ENCODE measurements at regions not wholly inside any gene's neighbourhood (a gene's known extent, or its start where the extent isn't known, plus 50 kb on each side); places are given as distances from the start of the nearest gene placed in this dataset.

DNA sequence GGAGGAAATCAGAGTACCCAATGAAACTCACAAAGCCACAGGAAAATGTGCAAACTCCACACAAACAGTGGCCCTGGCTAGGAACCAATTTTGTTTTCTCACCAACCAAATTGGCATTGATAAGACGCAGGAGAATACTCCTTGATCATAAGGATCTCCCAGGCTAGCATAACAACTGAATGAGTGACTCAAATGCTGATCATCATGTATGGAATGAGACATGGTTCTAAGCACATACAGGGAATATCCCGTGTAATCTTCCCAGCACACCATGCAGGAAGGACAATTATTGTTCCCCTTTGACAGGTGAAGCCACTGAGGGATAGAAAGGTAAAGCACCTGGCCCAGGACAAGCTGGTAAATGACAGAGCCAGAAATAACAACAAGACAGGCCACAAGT is 180.0 kb upstream of the DUSP10 start:
- intact Hi-C loops (cut with DNase I; ENCODE audit: low total_unique reads) = no loop called here
- WGBS, 2 donors = 82 to 90% methylated on average over 2 of the region's 2 CpGs

DNA sequence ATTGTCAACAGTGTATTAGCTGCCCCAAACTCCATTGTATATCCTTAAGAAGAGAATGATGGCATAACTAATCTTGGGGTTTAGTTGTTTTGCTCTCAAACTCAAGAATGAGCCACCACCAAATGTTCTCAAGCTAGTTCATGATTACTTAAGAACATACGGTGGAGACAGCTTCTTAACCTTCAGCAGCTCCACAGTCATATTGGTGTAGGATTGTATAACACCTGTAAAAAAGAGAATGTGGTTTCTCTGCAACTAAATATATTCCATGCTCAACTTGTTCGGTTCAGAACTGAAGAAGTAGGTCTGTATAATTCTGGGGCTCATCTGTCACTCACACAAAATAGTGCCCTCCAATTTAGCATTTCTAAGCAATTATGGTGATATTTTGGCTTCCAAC is 177.9 kb upstream of the DUSP10 start:
- intact Hi-C loops (cut with DNase I; ENCODE audit: low total_unique reads) = no loop called here
- no peak overlapping the region for H3K4me3 ChIP-seq (ENCODE audit: low read depth, poor library complexity, severe bottlenecking)
- no peak for TF ChIP-seq POLR2A (IDR thresholded peaks at IDR 0.05)
- TF ChIP-seq, protein P1, sequence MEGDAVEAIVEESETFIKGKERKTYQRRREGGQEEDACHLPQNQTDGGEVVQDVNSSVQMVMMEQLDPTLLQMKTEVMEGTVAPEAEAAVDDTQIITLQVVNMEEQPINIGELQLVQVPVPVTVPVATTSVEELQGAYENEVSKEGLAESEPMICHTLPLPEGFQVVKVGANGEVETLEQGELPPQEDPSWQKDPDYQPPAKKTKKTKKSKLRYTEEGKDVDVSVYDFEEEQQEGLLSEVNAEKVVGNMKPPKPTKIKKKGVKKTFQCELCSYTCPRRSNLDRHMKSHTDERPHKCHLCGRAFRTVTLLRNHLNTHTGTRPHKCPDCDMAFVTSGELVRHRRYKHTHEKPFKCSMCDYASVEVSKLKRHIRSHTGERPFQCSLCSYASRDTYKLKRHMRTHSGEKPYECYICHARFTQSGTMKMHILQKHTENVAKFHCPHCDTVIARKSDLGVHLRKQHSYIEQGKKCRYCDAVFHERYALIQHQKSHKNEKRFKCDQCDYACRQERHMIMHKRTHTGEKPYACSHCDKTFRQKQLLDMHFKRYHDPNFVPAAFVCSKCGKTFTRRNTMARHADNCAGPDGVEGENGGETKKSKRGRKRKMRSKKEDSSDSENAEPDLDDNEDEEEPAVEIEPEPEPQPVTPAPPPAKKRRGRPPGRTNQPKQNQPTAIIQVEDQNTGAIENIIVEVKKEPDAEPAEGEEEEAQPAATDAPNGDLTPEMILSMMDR (IDR thresholded peaks at IDR 0.05) = no peak
- 83 to 87% methylated on average over 2 of the region's 2 CpGs for WGBS, 2 donors
- DNase-seq (ENCODE audit: low spot score in 2 of 2) = no peak

More for the DNA sequence above, 180.0 kb upstream of the DUSP10 start:
- no peak overlapping the region for H3K4me3 ChIP-seq (ENCODE audit: low read depth, poor library complexity, severe bottlenecking)
- TF ChIP-seq, protein P1 (IDR thresholded peaks at IDR 0.05) = no peak
- no peak for TF ChIP-seq POLR2A (IDR thresholded peaks at IDR 0.05)
- no peak for DNase-seq (ENCODE audit: low spot score in 2 of 2)

DNA sequence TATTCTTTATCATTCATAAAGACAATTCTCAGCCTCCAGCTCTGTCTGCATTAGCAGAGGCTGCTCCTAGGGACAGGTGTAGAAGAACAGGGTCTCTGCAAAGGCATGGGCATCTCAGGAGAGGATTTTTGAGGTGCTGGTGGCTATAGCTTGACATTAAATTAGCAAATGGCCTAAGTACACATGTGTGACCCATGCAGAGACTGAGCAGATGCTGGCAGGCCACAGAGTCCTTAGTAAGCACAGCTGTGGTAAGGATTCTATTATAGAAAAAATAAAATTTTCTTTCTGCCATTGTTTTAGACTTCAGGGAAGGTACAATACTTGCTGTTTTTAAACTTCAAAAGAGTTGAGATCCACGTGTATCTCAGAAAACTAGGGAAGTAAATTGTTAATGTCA is 177.5 kb upstream of the DUSP10 start:
- no peak overlapping the region for H3K4me3 ChIP-seq (ENCODE audit: low read depth, poor library complexity, severe bottlenecking)
- DNase-seq (ENCODE audit: low spot score in 2 of 2) = no peak
- TF ChIP-seq, protein P1 (IDR thresholded peaks at IDR 0.05) = no peak
- no peak for TF ChIP-seq POLR2A (IDR thresholded peaks at IDR 0.05)
- intact Hi-C loops (cut with DNase I; ENCODE audit: low total_unique reads) = no loop called here
- 68 to 74% methylated on average over 1 of the region's 1 CpG for WGBS, 2 donors

DNA sequence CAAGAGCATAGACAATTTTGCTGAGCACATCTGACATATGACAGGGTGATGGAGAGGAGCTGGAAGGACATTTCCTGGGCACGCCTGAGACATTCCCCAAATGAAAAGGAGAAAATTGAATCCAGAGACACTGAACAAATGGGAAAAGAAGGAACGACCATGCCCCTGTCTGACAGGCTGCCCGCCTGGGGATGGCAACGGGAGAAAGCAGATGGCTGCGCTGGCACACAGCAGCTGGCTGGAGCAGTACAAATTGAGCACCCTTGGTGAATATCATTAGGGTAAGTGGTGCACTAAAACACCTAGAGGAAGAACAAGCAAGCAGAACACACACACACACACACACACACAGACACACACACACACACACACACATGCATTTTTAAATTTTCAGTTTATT is 174.3 kb upstream of the DUSP10 start:
- intact Hi-C loops (cut with DNase I; ENCODE audit: low total_unique reads) = no loop called here
- 83 to 87% methylated on average over 5 of the region's 5 CpGs for WGBS, 2 donors
- H3K4me3 ChIP-seq (ENCODE audit: low read depth, poor library complexity, severe bottlenecking) = no peak overlapping the region
- no peak for DNase-seq (ENCODE audit: low spot score in 2 of 2)
- TF ChIP-seq, protein P1 (IDR thresholded peaks at IDR 0.05) = no peak
- TF ChIP-seq POLR2A (IDR thresholded peaks at IDR 0.05) = no peak

DNA sequence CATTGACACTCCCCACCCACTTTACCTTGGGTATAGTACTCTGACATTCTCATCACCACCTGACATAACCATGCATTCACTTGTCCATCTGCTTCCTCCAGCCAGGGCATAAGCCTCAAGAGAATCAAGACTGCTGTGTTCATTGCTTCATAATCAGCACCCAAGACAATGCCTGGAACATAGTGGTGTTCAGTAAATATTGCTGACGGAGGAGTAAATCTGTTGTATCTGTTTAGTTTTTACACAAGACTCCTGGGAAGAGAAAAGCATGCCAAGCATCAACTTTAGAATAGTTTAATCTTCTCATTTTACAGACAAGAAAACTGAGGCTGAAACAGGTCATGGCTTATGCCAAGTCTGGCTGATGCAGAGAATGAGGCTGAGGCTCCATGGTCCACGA is 173.9 kb upstream of the DUSP10 start:
- no peak for DNase-seq (ENCODE audit: low spot score in 2 of 2)
- intact Hi-C loops (cut with DNase I; ENCODE audit: low total_unique reads) = no loop called here
- WGBS, 2 donors = 78% methylated on average over 2 of the region's 2 CpGs
- TF ChIP-seq, protein P1 (IDR thresholded peaks at IDR 0.05) = no peak
- TF ChIP-seq POLR2A (IDR thresholded peaks at IDR 0.05) = no peak
- H3K4me3 ChIP-seq (ENCODE audit: low read depth, poor library complexity, severe bottlenecking) = no peak overlapping the region

DNA sequence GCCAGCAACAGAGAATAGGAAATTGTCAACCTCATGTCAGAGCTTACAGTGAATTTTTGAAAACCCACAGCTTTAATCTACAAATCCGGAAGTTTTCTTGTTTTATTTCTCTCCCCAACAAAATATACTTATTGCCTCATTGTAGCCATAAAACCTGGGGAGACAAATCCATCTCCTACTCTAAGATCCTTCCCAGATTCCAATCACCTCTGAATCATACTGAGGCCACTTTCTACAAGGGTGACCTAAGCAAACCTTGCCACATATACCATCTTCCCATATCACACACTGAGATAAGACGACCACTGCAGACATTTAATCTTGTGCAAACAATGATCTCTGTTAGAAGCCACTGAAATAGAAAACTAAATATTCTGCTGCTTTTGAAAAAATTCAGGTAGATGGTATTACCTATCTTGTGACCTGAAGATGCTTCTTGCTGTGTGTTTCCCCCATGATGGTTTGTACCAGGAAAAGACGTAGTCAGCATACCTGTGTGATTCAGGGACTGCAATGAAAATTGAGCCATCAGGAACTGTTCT is 171.5 kb upstream of the DUSP10 start:
- TF ChIP-seq, protein P1 (IDR thresholded peaks at IDR 0.05) = no peak
- no peak for TF ChIP-seq POLR2A (IDR thresholded peaks at IDR 0.05)
- intact Hi-C loops (cut with DNase I; ENCODE audit: low total_unique reads) = no loop called here
- DNase-seq (ENCODE audit: low spot score in 2 of 2) = no peak
- no peak overlapping the region for H3K4me3 ChIP-seq (ENCODE audit: low read depth, poor library complexity, severe bottlenecking)
- 85 to 87% methylated on average over 3 of the region's 3 CpGs for WGBS, 2 donors
